ENCODE measurements at regions not wholly inside any gene's neighbourhood (a gene's known extent, or its start where the extent isn't known, plus 50 kb on each side); places are given as distances from the start of the nearest gene placed in this dataset.

DNA sequence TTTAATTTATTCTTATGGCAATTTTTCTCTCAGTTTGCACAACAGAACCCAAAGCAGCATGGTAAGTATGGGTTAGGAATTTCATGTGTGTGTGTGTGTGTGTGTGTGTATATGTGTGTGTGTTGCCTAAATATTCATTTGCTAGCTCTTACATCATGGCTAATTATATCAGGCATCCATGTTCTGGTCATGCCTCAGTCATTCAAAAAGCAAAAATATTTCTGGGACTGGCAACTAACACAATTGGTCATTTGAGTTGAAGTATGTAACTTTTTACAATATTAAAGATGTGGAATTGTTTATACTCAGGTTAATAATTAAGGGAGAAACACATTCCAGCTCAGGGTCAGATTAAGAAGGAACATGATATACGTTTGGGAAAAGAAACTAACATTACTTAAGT, 67.6 kb upstream of the PHYHIPL start:
- Histone ChIP-seq H3K4me2 (no peak overlapping the region), H4K20me1 (replicated peaks; ENCODE audit: insufficient read depth) (no peaks in the 10 kb centered on the region), H3F3A (replicated peaks; ENCODE audit: low read depth) (no peaks in the 10 kb centered on the region), H2AFZ (no peak overlapping the region), H3K4me3 (no peak overlapping the region), H3K36me3 (ENCODE audit: insufficient read depth) (no peaks in the 10 kb centered on the region), H3K79me2 (replicated peaks; ENCODE audit: insufficient read depth) (no peaks in the 10 kb centered on the region), H3K9me2 (ENCODE audit: insufficient read depth) (no peaks in the 10 kb centered on the region), H3K27ac (ENCODE audit: low read depth) (no peak overlapping the region), H3K27me3 (ENCODE audit: insufficient read depth) (no peaks in the 10 kb centered on the region), H3K4me1 (ENCODE audit: insufficient read depth) (no peaks in the 10 kb centered on the region)
- H3K36me3 Mint-ChIP-seq (ENCODE audit: low read depth) = no peaks in the 10 kb centered on the region
- no peak overlapping the region for H3K27ac Mint-ChIP-seq
- H3K4me1 Mint-ChIP-seq = peaks cover 5% of the 10 kb centered on the region; the same call in 1 of the 3 replicates
- H3K9me3 Mint-ChIP-seq = no peaks in the 10 kb centered on the region
- DNase-seq (ENCODE audit: low spot score) (no peak), ATAC-seq (no peak)
- H3K27me3 Mint-ChIP-seq (ENCODE audit: insufficient read depth, low read depth, poor library complexity) = no peaks in the 10 kb centered on the region
- no peak for TF ChIP-seq STAT1 (IDR thresholded peaks at IDR 0.05; ENCODE audit: unreplicated experiment)
- TF ChIP-seq EZH2 (IDR thresholded peaks at IDR 0.05; ENCODE audit: low read depth, unreplicated experiment) = no peak
- TF ChIP-seq, protein P1, sequence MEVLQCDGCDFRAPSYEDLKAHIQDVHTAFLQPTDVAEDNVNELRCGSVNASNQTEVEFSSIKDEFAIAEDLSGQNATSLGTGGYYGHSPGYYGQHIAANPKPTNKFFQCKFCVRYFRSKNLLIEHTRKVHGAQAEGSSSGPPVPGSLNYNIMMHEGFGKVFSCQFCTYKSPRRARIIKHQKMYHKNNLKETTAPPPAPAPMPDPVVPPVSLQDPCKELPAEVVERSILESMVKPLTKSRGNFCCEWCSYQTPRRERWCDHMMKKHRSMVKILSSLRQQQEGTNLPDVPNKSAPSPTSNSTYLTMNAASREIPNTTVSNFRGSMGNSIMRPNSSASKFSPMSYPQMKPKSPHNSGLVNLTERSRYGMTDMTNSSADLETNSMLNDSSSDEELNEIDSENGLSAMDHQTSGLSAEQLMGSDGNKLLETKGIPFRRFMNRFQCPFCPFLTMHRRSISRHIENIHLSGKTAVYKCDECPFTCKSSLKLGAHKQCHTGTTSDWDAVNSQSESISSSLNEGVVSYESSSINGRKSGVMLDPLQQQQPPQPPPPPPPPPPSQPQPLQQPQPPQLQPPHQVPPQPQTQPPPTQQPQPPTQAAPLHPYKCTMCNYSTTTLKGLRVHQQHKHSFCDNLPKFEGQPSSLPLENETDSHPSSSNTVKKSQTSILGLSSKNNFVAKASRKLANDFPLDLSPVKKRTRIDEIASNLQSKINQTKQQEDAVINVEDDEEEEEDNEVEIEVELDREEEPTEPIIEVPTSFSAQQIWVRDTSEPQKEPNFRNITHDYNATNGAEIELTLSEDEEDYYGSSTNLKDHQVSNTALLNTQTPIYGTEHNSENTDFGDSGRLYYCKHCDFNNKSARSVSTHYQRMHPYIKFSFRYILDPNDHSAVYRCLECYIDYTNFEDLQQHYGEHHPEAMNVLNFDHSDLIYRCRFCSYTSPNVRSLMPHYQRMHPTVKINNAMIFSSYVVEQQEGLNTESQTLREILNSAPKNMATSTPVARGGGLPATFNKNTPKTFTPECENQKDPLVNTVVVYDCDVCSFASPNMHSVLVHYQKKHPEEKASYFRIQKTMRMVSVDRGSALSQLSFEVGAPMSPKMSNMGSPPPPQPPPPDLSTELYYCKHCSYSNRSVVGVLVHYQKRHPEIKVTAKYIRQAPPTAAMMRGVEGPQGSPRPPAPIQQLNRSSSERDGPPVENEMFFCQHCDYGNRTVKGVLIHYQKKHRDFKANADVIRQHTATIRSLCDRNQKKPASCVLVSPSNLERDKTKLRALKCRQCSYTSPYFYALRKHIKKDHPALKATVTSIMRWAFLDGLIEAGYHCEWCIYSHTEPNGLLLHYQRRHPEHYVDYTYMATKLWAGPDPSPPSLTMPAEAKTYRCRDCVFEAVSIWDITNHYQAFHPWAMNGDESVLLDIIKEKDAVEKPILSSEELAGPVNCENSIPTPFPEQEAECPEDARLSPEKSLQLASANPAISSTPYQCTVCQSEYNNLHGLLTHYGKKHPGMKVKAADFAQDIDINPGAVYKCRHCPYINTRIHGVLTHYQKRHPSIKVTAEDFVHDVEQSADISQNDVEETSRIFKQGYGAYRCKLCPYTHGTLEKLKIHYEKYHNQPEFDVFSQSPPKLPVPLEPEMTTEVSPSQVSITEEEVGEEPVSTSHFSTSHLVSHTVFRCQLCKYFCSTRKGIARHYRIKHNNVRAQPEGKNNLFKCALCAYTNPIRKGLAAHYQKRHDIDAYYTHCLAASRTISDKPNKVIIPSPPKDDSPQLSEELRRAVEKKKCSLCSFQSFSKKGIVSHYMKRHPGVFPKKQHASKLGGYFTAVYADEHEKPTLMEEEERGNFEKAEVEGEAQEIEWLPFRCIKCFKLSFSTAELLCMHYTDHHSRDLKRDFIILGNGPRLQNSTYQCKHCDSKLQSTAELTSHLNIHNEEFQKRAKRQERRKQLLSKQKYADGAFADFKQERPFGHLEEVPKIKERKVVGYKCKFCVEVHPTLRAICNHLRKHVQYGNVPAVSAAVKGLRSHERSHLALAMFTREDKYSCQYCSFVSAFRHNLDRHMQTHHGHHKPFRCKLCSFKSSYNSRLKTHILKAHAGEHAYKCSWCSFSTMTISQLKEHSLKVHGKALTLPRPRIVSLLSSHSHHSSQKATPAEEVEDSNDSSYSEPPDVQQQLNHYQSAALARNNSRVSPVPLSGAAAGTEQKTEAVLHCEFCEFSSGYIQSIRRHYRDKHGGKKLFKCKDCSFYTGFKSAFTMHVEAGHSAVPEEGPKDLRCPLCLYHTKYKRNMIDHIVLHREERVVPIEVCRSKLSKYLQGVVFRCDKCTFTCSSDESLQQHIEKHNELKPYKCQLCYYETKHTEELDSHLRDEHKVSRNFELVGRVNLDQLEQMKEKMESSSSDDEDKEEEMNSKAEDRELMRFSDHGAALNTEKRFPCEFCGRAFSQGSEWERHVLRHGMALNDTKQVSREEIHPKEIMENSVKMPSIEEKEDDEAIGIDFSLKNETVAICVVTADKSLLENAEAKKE (CRISPR knock-in tag; IDR thresholded peaks at IDR 0.05) = no peak
- no peak for TF ChIP-seq ZNF114 (CRISPR knock-in tag; IDR thresholded peaks at IDR 0.05)
- TF ChIP-seq, protein P2, sequence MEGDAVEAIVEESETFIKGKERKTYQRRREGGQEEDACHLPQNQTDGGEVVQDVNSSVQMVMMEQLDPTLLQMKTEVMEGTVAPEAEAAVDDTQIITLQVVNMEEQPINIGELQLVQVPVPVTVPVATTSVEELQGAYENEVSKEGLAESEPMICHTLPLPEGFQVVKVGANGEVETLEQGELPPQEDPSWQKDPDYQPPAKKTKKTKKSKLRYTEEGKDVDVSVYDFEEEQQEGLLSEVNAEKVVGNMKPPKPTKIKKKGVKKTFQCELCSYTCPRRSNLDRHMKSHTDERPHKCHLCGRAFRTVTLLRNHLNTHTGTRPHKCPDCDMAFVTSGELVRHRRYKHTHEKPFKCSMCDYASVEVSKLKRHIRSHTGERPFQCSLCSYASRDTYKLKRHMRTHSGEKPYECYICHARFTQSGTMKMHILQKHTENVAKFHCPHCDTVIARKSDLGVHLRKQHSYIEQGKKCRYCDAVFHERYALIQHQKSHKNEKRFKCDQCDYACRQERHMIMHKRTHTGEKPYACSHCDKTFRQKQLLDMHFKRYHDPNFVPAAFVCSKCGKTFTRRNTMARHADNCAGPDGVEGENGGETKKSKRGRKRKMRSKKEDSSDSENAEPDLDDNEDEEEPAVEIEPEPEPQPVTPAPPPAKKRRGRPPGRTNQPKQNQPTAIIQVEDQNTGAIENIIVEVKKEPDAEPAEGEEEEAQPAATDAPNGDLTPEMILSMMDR (conservative IDR thresholded peaks at IDR 0.05; ENCODE audit: low read depth in 2 of 2) = no peak
- no peak for TF ChIP-seq POLR2AphosphoS5 (IDR thresholded peaks at IDR 0.05; ENCODE audit: low read depth)
- no peak for TF ChIP-seq EZH2phosphoT487 (IDR thresholded peaks at IDR 0.05; ENCODE audit: unreplicated experiment)
- no peak for TF ChIP-seq CREB1 (CRISPR knock-in tag; IDR thresholded peaks at IDR 0.05; ENCODE audit: low read depth)
- no peak for TF ChIP-seq NANOG (IDR thresholded peaks at IDR 0.05; ENCODE audit: borderline replicate concordance)
- TF ChIP-seq, protein P3, sequence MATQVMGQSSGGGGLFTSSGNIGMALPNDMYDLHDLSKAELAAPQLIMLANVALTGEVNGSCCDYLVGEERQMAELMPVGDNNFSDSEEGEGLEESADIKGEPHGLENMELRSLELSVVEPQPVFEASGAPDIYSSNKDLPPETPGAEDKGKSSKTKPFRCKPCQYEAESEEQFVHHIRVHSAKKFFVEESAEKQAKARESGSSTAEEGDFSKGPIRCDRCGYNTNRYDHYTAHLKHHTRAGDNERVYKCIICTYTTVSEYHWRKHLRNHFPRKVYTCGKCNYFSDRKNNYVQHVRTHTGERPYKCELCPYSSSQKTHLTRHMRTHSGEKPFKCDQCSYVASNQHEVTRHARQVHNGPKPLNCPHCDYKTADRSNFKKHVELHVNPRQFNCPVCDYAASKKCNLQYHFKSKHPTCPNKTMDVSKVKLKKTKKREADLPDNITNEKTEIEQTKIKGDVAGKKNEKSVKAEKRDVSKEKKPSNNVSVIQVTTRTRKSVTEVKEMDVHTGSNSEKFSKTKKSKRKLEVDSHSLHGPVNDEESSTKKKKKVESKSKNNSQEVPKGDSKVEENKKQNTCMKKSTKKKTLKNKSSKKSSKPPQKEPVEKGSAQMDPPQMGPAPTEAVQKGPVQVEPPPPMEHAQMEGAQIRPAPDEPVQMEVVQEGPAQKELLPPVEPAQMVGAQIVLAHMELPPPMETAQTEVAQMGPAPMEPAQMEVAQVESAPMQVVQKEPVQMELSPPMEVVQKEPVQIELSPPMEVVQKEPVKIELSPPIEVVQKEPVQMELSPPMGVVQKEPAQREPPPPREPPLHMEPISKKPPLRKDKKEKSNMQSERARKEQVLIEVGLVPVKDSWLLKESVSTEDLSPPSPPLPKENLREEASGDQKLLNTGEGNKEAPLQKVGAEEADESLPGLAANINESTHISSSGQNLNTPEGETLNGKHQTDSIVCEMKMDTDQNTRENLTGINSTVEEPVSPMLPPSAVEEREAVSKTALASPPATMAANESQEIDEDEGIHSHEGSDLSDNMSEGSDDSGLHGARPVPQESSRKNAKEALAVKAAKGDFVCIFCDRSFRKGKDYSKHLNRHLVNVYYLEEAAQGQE (IDR thresholded peaks at IDR 0.05; ENCODE audit: unreplicated experiment) = no peak
- no peak for TF ChIP-seq JUNB (IDR thresholded peaks at IDR 0.05; ENCODE audit: unreplicated experiment)
- TF ChIP-seq, protein P4, sequence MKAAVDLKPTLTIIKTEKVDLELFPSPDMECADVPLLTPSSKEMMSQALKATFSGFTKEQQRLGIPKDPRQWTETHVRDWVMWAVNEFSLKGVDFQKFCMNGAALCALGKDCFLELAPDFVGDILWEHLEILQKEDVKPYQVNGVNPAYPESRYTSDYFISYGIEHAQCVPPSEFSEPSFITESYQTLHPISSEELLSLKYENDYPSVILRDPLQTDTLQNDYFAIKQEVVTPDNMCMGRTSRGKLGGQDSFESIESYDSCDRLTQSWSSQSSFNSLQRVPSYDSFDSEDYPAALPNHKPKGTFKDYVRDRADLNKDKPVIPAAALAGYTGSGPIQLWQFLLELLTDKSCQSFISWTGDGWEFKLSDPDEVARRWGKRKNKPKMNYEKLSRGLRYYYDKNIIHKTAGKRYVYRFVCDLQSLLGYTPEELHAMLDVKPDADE (IDR thresholded peaks at IDR 0.05) = no peak
- no peak for TF ChIP-seq ZNF331 (CRISPR knock-in tag; IDR thresholded peaks at IDR 0.05; ENCODE audit: low read depth)
- no peak overlapping the region for H3K4me3 Mint-ChIP-seq

Data from GM23338 (cell line).